ENCODE measurements at regions not wholly inside any gene's neighbourhood (a gene's known extent, or its start where the extent isn't known, plus 50 kb on each side); places are given as distances from the start of the nearest gene placed in this dataset.

- TF ChIP-seq YY1 (IDR thresholded peaks at IDR 0.05; ENCODE audit: low read depth) (no peak), CEBPB (IDR thresholded peaks at IDR 0.05) (no peak)
- TF ChIP-seq, protein P1, sequence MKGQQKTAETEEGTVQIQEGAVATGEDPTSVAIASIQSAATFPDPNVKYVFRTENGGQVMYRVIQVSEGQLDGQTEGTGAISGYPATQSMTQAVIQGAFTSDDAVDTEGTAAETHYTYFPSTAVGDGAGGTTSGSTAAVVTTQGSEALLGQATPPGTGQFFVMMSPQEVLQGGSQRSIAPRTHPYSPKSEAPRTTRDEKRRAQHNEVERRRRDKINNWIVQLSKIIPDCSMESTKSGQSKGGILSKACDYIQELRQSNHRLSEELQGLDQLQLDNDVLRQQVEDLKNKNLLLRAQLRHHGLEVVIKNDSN (IDR thresholded peaks at IDR 0.05): no peak
Measured at GRCh38 chr1:79711001-79711431, 704.5 kb upstream of the ADGRL4 start.

DNA sequence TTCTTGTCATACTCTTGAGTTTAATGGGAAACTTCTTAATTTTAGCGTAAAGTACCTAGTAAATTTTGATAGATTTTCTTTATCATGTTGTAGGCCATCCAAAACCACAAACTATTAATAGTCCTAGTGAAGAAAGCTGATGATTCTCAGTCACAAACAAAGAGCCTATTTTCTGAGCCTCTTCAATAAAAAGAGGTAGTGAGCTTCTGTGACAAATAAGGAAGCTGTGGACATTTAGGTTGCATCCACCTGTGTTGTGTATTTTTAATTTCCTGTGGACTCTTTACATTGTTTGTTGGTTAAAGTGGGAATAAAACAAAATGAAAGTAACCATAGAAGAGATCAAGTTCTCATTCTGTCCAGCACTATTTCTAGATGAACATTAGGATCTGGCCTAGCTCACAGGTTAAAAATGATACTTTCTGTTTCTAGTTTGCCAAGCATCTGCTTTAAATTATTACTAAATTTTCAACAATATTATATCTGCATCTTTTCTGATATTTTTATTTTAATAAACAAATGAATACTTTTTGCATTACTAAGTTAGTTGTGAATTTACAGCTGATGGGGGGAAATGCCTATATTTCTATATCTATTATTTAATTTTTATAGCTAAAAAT is 702.2 kb upstream of the ADGRL4 start:
- TF ChIP-seq TAF1 (IDR thresholded peaks at IDR 0.05; ENCODE audit: low read depth): no peak
- TF ChIP-seq, protein P1 (IDR thresholded peaks at IDR 0.05): no peak
- no peak for TF ChIP-seq EGR1 (IDR thresholded peaks at IDR 0.05)
- no peak for TF ChIP-seq TEAD4 (IDR thresholded peaks at IDR 0.05)
- TF ChIP-seq, protein P2, sequence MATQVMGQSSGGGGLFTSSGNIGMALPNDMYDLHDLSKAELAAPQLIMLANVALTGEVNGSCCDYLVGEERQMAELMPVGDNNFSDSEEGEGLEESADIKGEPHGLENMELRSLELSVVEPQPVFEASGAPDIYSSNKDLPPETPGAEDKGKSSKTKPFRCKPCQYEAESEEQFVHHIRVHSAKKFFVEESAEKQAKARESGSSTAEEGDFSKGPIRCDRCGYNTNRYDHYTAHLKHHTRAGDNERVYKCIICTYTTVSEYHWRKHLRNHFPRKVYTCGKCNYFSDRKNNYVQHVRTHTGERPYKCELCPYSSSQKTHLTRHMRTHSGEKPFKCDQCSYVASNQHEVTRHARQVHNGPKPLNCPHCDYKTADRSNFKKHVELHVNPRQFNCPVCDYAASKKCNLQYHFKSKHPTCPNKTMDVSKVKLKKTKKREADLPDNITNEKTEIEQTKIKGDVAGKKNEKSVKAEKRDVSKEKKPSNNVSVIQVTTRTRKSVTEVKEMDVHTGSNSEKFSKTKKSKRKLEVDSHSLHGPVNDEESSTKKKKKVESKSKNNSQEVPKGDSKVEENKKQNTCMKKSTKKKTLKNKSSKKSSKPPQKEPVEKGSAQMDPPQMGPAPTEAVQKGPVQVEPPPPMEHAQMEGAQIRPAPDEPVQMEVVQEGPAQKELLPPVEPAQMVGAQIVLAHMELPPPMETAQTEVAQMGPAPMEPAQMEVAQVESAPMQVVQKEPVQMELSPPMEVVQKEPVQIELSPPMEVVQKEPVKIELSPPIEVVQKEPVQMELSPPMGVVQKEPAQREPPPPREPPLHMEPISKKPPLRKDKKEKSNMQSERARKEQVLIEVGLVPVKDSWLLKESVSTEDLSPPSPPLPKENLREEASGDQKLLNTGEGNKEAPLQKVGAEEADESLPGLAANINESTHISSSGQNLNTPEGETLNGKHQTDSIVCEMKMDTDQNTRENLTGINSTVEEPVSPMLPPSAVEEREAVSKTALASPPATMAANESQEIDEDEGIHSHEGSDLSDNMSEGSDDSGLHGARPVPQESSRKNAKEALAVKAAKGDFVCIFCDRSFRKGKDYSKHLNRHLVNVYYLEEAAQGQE (IDR thresholded peaks at IDR 0.05; ENCODE audit: low read depth): no peak
- no peak for TF ChIP-seq EP300 (IDR thresholded peaks at IDR 0.05; ENCODE audit: borderline replicate concordance)
- TF ChIP-seq YY1 (IDR thresholded peaks at IDR 0.05; ENCODE audit: low read depth): no peak
- TF ChIP-seq MAX (IDR thresholded peaks at IDR 0.05): no peak
- no peak for TF ChIP-seq NFIC (IDR thresholded peaks at IDR 0.05)
- TF ChIP-seq FOXM1 (IDR thresholded peaks at IDR 0.05; ENCODE audit: borderline replicate concordance, low read depth): no peak
- TF ChIP-seq CEBPB (IDR thresholded peaks at IDR 0.05): no peak
- no peak for TF ChIP-seq ZBTB7A (IDR thresholded peaks at IDR 0.05; ENCODE audit: low read depth)
- TF ChIP-seq RAD21 (IDR thresholded peaks at IDR 0.05; ENCODE audit: low read depth): no peak
- no peak for TF ChIP-seq TCF12 (IDR thresholded peaks at IDR 0.05; ENCODE audit: low read depth)
- no peak for TF ChIP-seq CREB1 (IDR thresholded peaks at IDR 0.05; ENCODE audit: low read depth)

DNA sequence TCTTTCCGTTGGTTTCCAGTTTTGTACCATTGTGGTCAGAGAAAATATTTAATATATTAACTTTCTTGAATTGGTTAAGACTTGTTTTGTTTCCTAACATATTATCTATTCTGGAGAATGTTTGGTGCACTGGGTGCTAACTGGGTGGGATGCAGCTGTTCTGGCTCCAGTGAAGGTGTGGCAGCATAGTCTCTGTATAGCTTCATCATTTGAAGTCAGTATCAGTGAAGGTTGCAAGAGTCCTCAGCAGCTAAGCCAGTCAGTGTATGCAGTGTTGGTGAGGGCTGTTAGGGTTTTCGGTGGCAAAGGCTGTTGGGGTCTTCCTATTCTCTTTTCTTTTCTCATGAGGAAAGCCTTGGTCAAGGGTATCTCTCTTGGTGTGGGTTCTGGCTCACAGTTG is 698.7 kb upstream of the ADGRL4 start:
- no peak for TF ChIP-seq EP300 (IDR thresholded peaks at IDR 0.05; ENCODE audit: borderline replicate concordance)
- TF ChIP-seq TEAD4 (IDR thresholded peaks at IDR 0.05): no peak
- no peak for TF ChIP-seq TAF1 (IDR thresholded peaks at IDR 0.05; ENCODE audit: low read depth)
- no peak for TF ChIP-seq NFIC (IDR thresholded peaks at IDR 0.05)
- TF ChIP-seq CEBPB (IDR thresholded peaks at IDR 0.05): no peak
- TF ChIP-seq YY1 (IDR thresholded peaks at IDR 0.05; ENCODE audit: low read depth): no peak
- no peak for TF ChIP-seq EGR1 (IDR thresholded peaks at IDR 0.05)
- TF ChIP-seq, protein P1 (IDR thresholded peaks at IDR 0.05): no peak
- no peak for TF ChIP-seq MAX (IDR thresholded peaks at IDR 0.05)
- TF ChIP-seq ZBTB7A (IDR thresholded peaks at IDR 0.05; ENCODE audit: low read depth): no peak
- no peak for TF ChIP-seq RAD21 (IDR thresholded peaks at IDR 0.05; ENCODE audit: low read depth)
- TF ChIP-seq FOXM1 (IDR thresholded peaks at IDR 0.05; ENCODE audit: borderline replicate concordance, low read depth): no peak
- no peak for TF ChIP-seq CREB1 (IDR thresholded peaks at IDR 0.05; ENCODE audit: low read depth)
- no peak for TF ChIP-seq TCF12 (IDR thresholded peaks at IDR 0.05; ENCODE audit: low read depth)
- TF ChIP-seq, protein P2 (IDR thresholded peaks at IDR 0.05; ENCODE audit: low read depth): no peak

DNA sequence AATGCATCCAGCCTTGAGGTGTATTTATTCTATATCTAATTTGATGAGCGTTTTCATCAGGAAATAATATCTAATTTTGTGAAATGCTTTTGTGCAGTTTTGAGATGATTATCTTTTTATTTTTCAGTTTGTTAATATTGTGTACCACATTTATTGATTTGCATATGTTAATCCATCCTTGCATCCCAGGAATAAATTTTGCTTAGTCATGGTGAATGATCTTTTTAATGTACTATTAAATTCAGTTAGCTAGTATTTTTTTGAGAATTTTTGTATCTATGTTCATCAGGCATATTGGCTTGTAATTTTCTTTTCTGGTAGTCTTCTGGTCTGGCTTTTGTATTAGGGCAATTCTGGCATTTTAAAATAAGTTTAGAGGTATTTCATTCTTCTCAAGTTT is 697.5 kb upstream of the ADGRL4 start:
- no peak for TF ChIP-seq TEAD4 (IDR thresholded peaks at IDR 0.05)
- no peak for TF ChIP-seq CREB1 (IDR thresholded peaks at IDR 0.05; ENCODE audit: low read depth)
- TF ChIP-seq FOXM1 (IDR thresholded peaks at IDR 0.05; ENCODE audit: borderline replicate concordance, low read depth): no peak
- TF ChIP-seq ZBTB7A (IDR thresholded peaks at IDR 0.05; ENCODE audit: low read depth): no peak
- TF ChIP-seq, protein P2 (IDR thresholded peaks at IDR 0.05; ENCODE audit: low read depth): no peak
- no peak for TF ChIP-seq TCF12 (IDR thresholded peaks at IDR 0.05; ENCODE audit: low read depth)
- TF ChIP-seq MAX (IDR thresholded peaks at IDR 0.05): no peak
- no peak for TF ChIP-seq TAF1 (IDR thresholded peaks at IDR 0.05; ENCODE audit: low read depth)
- no peak for TF ChIP-seq NFIC (IDR thresholded peaks at IDR 0.05)
- no peak for TF ChIP-seq CEBPB (IDR thresholded peaks at IDR 0.05)
- TF ChIP-seq RAD21 (IDR thresholded peaks at IDR 0.05; ENCODE audit: low read depth): no peak
- no peak for TF ChIP-seq EGR1 (IDR thresholded peaks at IDR 0.05)
